Activated T-cell treated with anti-CD3 and anti-CD28 coated beads, Interleukin-2, amount 50 U/mL, for 48 hours (primary cell): ENCODE measurements at regions not wholly inside any gene's neighbourhood (a gene's known extent, or its start where the extent isn't known, plus 50 kb on each side); places are given as distances from the start of the nearest gene placed in this dataset.

ENCODE experiments used
- DNase-seq, 2 experiments: peaks; one replicate each; pipeline ENCODE4 v3.0.0-alpha.2; 2020

GRCh38 chr20:39431091-39431880 lies 469.1 kb downstream of the DHX35 start:
- DNase-seq, result no peak

- no peak for DNase-seq
Observed at GRCh38 chr20:39429726-39430125, 467.6 kb downstream of the DHX35 start.

GRCh38 chr20:39424962-39425678 lies 463.0 kb downstream of the DHX35 start:
- DNase-seq, result no peak

- no peak for DNase-seq
Observed at GRCh38 chr20:39421571-39422105, 459.5 kb downstream of the DHX35 start.

DNA sequence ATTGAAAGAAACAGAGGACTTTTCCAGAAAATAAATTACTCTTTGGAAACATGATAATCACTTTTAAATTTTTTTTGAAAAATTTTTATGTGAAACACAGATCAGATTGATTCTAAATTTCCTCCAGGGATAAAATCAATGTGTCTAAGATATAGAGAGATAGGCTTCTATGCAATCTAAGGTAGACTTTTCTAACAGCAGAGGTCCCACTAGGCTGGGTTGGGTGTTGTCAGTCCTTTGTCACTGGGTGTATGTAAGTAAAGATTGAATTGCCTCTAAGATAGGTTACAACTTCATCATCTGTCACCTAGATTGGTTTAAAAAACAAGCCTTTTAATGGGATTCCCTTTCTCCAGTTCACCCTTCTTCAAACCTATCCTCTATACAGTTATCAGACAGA lies 449.9 kb downstream of the DHX35 start:
- DNase-seq, result no peak

- DNase-seq, result no peak
Observed at GRCh38 chr20:39399463-39399862, 437.3 kb downstream of the DHX35 start.

DNA sequence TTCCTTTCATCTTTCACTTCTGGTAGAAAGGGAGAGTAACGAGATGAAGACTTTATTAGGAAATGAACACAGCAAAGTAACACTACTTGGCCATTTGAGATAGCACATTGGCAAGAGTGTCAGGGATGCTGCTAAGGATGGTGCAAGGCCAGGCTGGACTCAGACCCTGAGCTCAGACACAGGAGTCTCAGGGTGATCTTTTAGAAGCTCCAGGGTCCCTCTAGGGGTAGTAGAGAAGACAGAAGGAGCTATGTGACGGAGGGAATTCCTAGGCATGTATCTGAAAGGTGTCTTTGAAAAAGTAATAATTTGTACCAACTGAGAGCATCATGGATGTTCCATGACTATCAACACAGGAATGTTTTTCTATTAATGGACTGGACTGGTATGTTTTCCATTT lies 436.5 kb downstream of the DHX35 start:
- DNase-seq, result no peak

GRCh38 chr20:39397646-39398045 lies 435.5 kb downstream of the DHX35 start:
- DNase-seq, result no peak

DNA sequence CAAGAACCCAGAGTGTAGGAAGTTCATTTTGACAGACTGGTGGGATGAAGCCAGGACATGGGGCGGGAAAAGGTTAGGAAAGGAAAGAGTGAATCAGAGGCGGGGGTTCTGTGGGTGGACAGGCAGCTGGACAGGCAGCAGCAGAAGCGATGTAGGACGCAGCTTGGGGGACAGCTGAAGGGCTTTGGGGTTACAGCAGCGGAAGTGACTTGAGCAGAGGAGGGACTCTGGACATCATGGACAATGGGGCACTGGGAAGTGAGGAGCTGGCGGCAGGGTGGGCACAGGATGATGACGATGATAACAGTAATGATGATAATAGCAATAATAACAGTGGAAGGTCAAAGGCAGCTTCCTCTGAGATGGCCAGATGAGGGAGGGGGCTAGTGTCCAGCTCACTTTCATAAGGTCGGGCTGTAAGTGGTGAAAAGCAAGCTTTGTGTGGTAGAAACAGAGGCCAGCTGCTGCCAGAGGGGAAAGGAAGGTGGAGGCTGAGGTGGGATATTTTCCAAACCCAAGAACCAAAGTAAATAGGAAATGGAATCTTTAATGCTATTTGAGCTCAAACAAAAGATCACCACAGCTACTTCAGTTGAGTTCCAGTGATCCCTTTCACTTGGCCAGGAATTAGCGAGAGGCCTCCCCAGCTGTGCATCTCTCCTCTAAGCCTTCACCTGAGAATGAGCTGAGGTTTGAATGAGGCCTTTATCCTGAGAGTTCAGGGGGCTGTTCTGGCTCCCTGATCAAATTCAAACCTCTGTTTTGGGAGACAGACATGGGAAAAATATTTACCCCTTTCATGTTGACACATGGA lies 433.5 kb downstream of the DHX35 start:
- no peak for DNase-seq

DNA sequence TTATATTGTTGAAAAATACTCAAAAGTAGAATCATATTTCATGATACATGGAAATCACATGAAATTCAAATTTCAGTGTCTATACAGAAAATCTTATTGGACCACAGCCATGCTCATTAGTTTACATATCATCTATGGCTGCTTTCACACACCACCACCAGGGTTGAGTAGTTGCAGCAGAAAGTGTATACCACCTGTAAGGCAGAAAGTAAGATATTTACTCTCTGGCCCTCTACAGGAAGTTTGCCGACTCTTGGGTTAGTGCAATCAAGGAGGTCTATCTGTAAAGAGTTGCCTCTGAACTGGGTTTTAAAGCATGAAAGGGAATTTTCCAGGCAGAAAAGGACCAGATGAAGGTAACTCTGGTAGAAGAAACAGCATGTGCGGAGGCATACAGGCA lies 432.3 kb downstream of the DHX35 start:
- DNase-seq, result no peak

GRCh38 chr20:39390186-39390585 lies 428.0 kb downstream of the DHX35 start:
- no peak for DNase-seq

DNA sequence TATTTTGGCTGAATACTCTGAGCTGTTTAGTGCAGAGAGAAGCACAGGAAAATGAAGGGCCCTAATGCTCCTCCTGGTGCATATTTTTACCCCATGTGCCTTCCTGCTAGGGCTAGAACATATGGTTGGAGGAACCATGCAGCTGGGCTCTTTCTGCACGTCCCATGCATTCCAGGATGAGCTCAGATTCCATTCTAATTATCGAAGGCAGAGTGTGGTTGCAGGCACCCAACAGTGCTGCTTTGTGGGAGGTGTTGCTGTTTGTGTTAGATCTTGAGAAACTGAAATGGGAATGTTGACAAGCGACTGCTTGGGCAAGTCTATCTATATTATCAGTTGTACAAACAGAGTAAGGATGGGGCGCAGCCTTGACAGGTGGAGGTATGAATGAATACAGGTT lies 419.5 kb downstream of the DHX35 start:
- no peak for DNase-seq

DNA sequence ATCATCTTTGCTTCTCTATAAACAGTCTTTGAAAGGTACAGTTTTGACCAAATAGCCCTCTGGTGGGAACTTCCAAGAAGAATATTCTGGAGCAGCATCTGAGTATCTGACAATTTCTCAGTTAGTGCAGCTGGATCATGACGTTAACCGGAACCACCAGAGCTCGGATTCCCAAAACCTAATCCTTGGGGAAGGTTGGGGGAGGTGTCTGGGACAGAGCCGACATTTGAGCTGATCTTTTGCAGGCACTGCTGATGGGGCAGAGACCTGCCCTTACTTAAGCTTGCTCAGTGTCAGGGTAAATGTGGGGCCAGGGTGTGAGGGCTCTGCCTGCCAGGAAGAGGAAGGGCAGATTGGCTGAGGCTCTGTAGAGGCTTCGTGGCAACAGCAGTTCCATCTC lies 416.6 kb downstream of the DHX35 start:
- DNase-seq, result no peak

DNA sequence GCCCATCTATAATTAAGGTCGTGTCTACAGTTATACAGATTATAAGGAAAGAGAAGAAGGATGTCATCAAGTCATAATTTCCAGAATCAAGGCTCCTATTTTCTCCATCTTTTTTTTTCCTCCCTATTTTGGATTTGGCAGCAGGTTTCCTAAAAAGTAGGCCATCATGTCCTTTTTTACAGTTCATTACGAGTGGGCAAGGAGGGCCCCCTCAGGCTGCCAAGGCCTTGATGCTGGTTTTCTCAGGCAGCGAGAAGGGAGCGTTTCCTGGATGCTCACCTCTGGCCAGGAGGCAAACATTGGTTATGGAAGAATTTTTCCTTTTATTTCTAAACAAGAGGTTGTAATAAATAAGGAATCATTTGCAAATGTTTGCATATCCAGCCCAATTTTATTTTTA lies 414.6 kb downstream of the DHX35 start:
- DNase-seq, result no peak

DNA sequence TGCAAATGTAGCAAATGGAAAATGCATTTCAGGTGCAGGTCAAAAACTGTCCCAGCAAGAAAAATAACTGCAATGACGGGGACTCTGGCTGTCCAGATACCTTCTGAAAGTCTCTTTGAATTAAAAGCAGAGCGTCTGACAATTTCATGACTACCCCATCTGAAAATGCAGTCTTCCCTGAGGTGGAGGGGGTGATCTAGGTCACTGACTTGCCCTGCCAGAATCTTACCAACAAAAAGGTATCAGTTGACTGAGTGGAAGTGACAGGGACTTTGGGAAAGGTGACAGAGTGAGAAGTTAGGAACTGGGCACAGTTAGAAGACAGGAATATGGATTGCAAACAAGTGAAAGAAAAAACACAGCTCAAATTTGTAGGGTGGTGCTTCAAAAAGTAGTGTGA lies 402.2 kb downstream of the DHX35 start:
- DNase-seq, result no peak

GRCh38 chr20:39359981-39360620 lies 398.0 kb downstream of the DHX35 start:
- no peak for DNase-seq

DNA sequence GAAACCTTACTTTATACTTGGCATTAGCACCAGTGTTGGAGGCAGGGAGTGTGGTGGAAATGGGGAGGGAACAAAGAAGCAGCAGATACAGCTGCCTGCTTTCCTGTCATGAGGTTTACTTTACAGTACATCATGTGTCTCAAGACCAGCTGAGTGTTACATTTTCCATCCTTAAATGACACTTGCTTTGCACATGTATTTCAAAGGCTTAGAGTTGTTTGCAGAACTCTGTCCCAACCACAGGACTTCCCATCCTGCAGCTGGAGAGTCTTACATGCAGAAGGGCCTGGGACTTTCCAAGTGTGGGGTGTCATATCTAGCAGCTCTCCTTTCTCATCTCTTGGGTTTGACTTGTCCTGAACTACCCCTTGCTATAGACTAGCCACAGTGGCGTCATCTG lies 395.9 kb downstream of the DHX35 start:
- no peak for DNase-seq

GRCh38 chr20:39356908-39357307 lies 394.8 kb downstream of the DHX35 start:
- DNase-seq, result no peak

DNA sequence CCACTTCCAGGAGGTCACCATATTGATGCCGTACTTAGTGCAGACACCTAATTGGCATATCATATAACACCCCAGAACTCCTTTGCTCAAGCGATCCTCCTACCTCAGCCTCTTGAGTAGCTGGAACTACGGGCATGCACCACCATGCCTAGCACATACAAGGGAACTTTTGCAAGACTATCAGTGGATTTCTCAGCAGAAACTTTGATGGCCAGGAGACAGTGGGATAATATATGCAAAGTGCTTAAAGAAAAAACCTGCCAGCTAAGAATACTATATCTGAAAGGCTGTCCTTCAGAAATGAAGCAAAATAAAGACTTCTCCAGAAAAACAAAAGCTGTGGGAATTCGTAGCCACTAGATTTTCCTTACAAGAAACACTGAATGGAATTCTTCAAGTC lies 387.1 kb downstream of the DHX35 start:
- no peak for DNase-seq

GRCh38 chr20:39347626-39348025 lies 385.5 kb downstream of the DHX35 start:
- DNase-seq, result no peak

DNA sequence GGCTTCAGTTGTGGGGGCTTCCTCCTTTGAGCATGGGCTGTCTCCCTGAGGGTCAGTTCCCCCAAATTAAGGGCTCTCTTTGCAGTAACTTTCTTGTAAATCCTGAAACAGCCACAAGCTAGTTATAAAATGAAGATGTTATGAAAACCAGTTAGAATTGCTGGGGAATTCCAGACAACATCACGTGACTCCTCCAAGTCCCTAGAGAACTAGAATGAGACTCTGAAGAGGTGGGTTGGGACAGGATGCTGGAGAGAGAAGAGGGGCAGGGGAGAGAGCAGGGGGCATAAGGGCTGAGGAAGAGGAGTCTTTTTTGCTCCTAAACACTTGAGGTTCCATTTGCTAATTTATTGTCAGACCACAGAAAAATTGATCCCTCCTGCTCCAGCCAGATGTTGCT lies 380.3 kb downstream of the DHX35 start:
- DNase-seq, result no peak

GRCh38 chr20:39338469-39339376 lies 376.6 kb downstream of the DHX35 start:
- DNase-seq, result no peak
